ENCODE measurements at regions not wholly inside any gene's neighbourhood (a gene's known extent, or its start where the extent isn't known, plus 50 kb on each side); places are given as distances from the start of the nearest gene placed in this dataset.

DNA sequence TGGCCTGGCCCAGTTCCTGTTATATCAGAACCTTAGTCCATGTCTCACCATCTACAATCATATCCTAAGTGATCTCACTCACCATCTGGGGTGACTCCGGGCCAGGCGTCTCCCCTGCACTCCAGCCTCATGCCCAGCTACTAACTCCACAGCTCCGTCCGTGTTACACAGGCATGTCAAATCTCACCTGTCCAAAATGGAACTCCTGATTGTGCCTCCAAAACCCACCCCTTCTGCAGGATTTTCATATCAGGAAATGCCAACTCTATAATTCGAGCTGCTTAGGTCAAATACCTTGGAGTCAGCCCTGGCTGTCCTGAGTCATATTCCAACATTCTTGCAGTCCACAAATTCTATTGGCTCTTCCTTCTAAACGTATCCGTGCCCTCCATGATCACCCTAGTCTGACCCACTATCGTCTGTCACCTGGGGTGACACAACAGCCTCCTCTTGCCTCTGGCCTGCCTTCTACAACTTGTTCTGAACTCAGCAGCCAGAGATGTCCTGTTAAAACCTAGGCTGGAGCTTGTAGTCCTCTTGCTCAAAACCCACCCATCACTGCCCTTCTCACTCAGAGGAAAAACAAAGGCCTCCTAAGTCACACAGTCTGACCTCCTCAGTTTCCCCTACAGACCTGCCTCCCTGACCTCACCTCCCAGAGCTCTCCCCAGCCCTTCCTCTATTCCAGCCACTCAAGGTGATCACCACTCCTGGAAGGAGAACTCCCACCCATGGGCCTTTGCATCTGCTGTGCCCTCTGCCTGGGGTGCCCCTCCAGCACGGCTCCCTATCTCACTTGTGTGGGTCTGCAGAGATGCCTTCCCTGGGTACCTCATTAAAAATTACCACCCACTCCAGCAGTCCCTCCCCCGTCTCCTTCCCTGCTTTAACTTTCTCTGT is 85.3 kb upstream of the SIRPA start:
- no peak for TF ChIP-seq POLR2A (IDR thresholded peaks at IDR 0.05; ENCODE audit: low read length)
- no peak for TF ChIP-seq GATA1 (IDR thresholded peaks at IDR 0.05; ENCODE audit: low read depth, low read length)

Data from erythroblast (primary cell).